GM12878 (cell line): ENCODE measurements at regions not wholly inside any gene's neighbourhood (a gene's known extent, or its start where the extent isn't known, plus 50 kb on each side); places are given as distances from the start of the nearest gene placed in this dataset.

Experiments
- ATAC-seq: fragments of 200-7000 bp; cut with Tn5 transposase; 3 replicates; pipeline ENCODE4 v1.9.1; 2020; ENCODE audit warnings: mild to moderate bottlenecking, moderate library complexity
- BruUV-seq: library from RNA; stranded (reverse); fragments of 400-500 nt; replicated peaks from 2 replicates; lab custom pipeline; 2021; lab: Mats Ljungman, UMichigan
- CTCF ChIA-PET: fragments of 300-600 bp; sonication (Branson Sonifier 250); formaldehyde crosslinking; extraction: SDS; loops from one replicate; lab custom pipeline; 2021; ENCODE audit warnings: inconsistent platforms; lab: Yijun Ruan, JAX
- POLR2A ChIA-PET: fragments of 350-600 bp; formaldehyde crosslinking; extraction: SDS; loops from one replicate; lab custom pipeline; 2021; ENCODE audit warnings: inconsistent platforms; lab: Charles Lee
- RAD21 ChIA-PET: fragments of 300-600 bp; sonication (Branson Sonifier 250); formaldehyde crosslinking; loops from one replicate; lab custom pipeline; 2023; ENCODE audit warnings: antibody characterized with exemption; ENCODE audit not compliant: unreplicated experiment; lab: Charles Lee
- SMC1A ChIA-PET: fragments of 300-600 bp; sonication (Branson Sonifier 250); formaldehyde crosslinking; loops from one replicate; lab custom pipeline; 2023; ENCODE audit not compliant: unreplicated experiment, uncharacterized antibody; lab: Charles Lee
- DNase-seq: peaks from one replicate; pipeline ENCODE4 v3.0.0-alpha.2; 2011; ENCODE audit warnings: low read depth, low spot score
- FAIRE-seq: peaks from 3 replicates; lab custom pipeline; 2011; peaks lifted over from hg19 to GRCh38; lab: Jason Lieb, UNC
- H2AFZ ChIP-seq: 2 replicates; pipeline ENCODE4 v1.6.0; 2011; ENCODE audit warnings: low read depth, low read length, control low read depth; ENCODE audit not compliant: control insufficient read depth
- H3K27ac ChIP-seq: 2 replicates; pipeline ENCODE4 v1.5.1; 2011; ENCODE audit warnings: control low read depth; ENCODE audit not compliant: control insufficient read depth, insufficient read depth
- H3K27me3 ChIP-seq, 2 experiments: replicated peaks in 1 of 2; 2 replicates each; pipeline versions ENCODE4 v1.6.0 to v1.6.1; 2011; ENCODE audit warnings: low read length in 1 of 2; ENCODE audit not compliant: control insufficient read depth in 2 of 2, insufficient read depth in 2 of 2
- H3K36me3 ChIP-seq, 2 experiments: 2 replicates each; pipeline ENCODE4 v1.5.1; 2011; ENCODE audit warnings: low read length in 1 of 2; ENCODE audit not compliant: control insufficient read depth in 2 of 2, insufficient read depth in 2 of 2
- H3K4me1 ChIP-seq: 2 replicates; pipeline ENCODE4 v1.6.1; 2011; ENCODE audit warnings: mild to moderate bottlenecking, low read length, moderate library complexity, mixed read lengths; ENCODE audit not compliant: control insufficient read depth, insufficient read depth
- H3K4me2 ChIP-seq: 2 replicates; pipeline ENCODE4 v1.6.0; 2011; ENCODE audit warnings: control low read depth; ENCODE audit not compliant: control insufficient read depth, insufficient read depth
- H3K4me3 ChIP-seq: fragments of 200-600 bp; sonication (generic); 2 replicates; pipeline ENCODE4 v1.5.1; 2016
- H3K79me2 ChIP-seq: 2 replicates; pipeline ENCODE4 v1.6.0; 2011; ENCODE audit warnings: low read length; ENCODE audit not compliant: control insufficient read depth, insufficient read depth
- H3K9ac ChIP-seq: 2 replicates; pipeline ENCODE4 v1.8.0; 2011; ENCODE audit warnings: low read length, control low read depth, mixed read lengths; ENCODE audit not compliant: control insufficient read depth, insufficient read depth
- H3K9me3 ChIP-seq: replicated peaks from 3 replicates; pipeline ENCODE4 v1.5.1; 2011; ENCODE audit warnings: mild to moderate bottlenecking, low read length; ENCODE audit not compliant: control insufficient read depth, insufficient read depth
- H4K20me1 ChIP-seq: 2 replicates; pipeline ENCODE4 v1.6.0; 2011; ENCODE audit not compliant: control insufficient read depth, insufficient read depth
- BHLHE40 ChIP-seq, 2 experiments: fragments of 450-650 bp in 1 of 2; IDR thresholded peaks; 2 replicates each; pipeline ENCODE4 v1.6.1; 2011 to 2017; ENCODE audit warnings: low read depth in 2 of 2, borderline replicate concordance in 1 of 2, improper control_type of control experiment in 1 of 2, low read length in 1 of 2, mild to moderate bottlenecking in 1 of 2
- E2F4 ChIP-seq: IDR thresholded peaks from 2 replicates; pipeline ENCODE4 v1.6.1; 2012; ENCODE audit warnings: low read depth, low read length, improper control_type of control experiment
- KAT2A ChIP-seq: conservative IDR thresholded peaks from 2 replicates; pipeline ENCODE4 v1.6.1; 2011; ENCODE audit warnings: low read depth, low read length; ENCODE audit not compliant: control insufficient read depth
- RB1 ChIP-seq: fragments of 450-650 bp; formaldehyde crosslinking; IDR thresholded peaks from 2 replicates; pipeline ENCODE4 v1.6.1; 2017; ENCODE audit warnings: mild to moderate bottlenecking, borderline replicate concordance
- SP1 ChIP-seq: IDR thresholded peaks from one replicate; pipeline ENCODE4 v1.6.1; 2011; ENCODE audit warnings: low read depth, low read length
- SUPT20H ChIP-seq: IDR thresholded peaks from 2 replicates; pipeline ENCODE4 v1.6.1; 2011; ENCODE audit warnings: low read depth, mild to moderate bottlenecking, low read length, moderate library complexity, borderline replicate concordance; ENCODE audit not compliant: control insufficient read depth
- YY1 ChIP-seq: IDR thresholded peaks from 2 replicates; pipeline ENCODE4 v1.6.1; 2011; ENCODE audit warnings: low read depth, mild to moderate bottlenecking, low read length
- WGBS: methylation state at CpG from one replicate; pipeline ENCODE4 v1.1.6; 2016; ENCODE audit warnings: low lambda C conversion rate; ENCODE audit not compliant: insufficient replicate concordance, insufficient coverage; ENCODE audit errors: missing lambda C conversion rate; 5-methylcytosine and 5-hydroxymethylcytosine counted together
- in situ Hi-C: fragments of 300-500 bp; cut with MboI; formaldehyde crosslinking; loops from 9 replicates; pipeline ENCODE4 v1.14.3; 2018; ENCODE audit warnings: mixed read lengths
- intact Hi-C: fragments of 100-400 bp; cut with micrococcal nuclease; formaldehyde crosslinking; loops from one replicate; pipeline ENCODE4 v1.14.2; 2022; ENCODE audit not compliant: unreplicated experiment
- TF ChIP-seq, protein P1 (sequence below): fragments of 450-650 bp; IDR thresholded peaks from 2 replicates; pipeline ENCODE4 v1.6.1; 2017; ENCODE audit warnings: borderline replicate concordance
- TF ChIP-seq, protein P2 (sequence below): fragments of 450-650 bp; IDR thresholded peaks from 2 replicates; pipeline ENCODE4 v1.6.1; 2017; ENCODE audit warnings: antibody characterized with exemption, mild to moderate bottlenecking, moderate library complexity

DNA sequence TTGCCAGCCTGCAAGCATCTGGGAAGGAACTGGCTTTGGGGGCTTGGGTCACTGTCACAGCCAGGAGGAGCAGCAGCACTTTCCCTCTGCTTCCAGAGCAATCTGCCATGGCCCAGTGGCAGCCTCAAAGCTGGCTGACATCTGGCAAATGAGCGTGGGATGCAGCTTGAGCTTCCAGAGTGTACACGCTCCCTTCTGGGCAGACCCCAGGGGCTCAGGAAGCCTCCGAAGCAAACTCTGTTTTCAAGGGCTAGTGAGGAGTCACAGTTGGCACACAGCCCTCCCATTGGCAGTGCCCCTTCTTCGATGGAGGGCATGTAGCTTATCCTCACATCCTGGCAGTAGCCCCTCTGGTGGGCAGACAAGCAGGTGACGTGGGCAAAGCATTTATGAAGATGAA, 249.6 kb downstream of the ENGASE start:
- Histone ChIP-seq H3K9me3 (no peaks in the 10 kb centered on the region), H2AFZ (no peak overlapping the region), H3K4me1 (no peaks in the 10 kb centered on the region), H3K36me3 (no peaks in the 10 kb centered on the region), H3K4me3 (no peak overlapping the region), H3K27me3 (peaks cover 0 to 2% of the 10 kb centered on the region in 2 experiments; a peak in 1 of 4 replicates), H3K9ac (no peak overlapping the region)
- RAD21 ChIA-PET: no interaction called here
- POLR2A ChIA-PET: no interaction called here
- no peak for FAIRE-seq
- CTCF ChIA-PET: no interaction called here
- in situ Hi-C loops: no loop called here
- SMC1A ChIA-PET: no interaction called here
- no TSS peak for BruUV-seq
- 0% methylated on average over 5 of the region's 5 CpGs for WGBS
- TF ChIP-seq, protein P1, sequence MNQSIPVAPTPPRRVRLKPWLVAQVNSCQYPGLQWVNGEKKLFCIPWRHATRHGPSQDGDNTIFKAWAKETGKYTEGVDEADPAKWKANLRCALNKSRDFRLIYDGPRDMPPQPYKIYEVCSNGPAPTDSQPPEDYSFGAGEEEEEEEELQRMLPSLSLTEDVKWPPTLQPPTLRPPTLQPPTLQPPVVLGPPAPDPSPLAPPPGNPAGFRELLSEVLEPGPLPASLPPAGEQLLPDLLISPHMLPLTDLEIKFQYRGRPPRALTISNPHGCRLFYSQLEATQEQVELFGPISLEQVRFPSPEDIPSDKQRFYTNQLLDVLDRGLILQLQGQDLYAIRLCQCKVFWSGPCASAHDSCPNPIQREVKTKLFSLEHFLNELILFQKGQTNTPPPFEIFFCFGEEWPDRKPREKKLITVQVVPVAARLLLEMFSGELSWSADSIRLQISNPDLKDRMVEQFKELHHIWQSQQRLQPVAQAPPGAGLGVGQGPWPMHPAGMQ: no peak
- TF ChIP-seq RB1 (no peak), BHLHE40 (IDR thresholded peaks at IDR 0.05; ENCODE audit: borderline replicate concordance in 1 of 2, low read depth in 2 of 2, low read length in 1 of 2) (no peak), YY1 (no peak), SP1 (no peak), E2F4 (no peak), KAT2A (no peak), SUPT20H (no peak)
- TF ChIP-seq, protein P2, sequence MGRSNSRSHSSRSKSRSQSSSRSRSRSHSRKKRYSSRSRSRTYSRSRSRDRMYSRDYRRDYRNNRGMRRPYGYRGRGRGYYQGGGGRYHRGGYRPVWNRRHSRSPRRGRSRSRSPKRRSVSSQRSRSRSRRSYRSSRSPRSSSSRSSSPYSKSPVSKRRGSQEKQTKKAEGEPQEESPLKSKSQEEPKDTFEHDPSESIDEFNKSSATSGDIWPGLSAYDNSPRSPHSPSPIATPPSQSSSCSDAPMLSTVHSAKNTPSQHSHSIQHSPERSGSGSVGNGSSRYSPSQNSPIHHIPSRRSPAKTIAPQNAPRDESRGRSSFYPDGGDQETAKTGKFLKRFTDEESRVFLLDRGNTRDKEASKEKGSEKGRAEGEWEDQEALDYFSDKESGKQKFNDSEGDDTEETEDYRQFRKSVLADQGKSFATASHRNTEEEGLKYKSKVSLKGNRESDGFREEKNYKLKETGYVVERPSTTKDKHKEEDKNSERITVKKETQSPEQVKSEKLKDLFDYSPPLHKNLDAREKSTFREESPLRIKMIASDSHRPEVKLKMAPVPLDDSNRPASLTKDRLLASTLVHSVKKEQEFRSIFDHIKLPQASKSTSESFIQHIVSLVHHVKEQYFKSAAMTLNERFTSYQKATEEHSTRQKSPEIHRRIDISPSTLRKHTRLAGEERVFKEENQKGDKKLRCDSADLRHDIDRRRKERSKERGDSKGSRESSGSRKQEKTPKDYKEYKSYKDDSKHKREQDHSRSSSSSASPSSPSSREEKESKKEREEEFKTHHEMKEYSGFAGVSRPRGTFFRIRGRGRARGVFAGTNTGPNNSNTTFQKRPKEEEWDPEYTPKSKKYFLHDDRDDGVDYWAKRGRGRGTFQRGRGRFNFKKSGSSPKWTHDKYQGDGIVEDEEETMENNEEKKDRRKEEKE: no peak
- TF ChIP-seq, all 136 proteins: peak for 0
- DNase-seq (no peak), ATAC-seq (no peak)
- Histone ChIP-seq H3K79me2 (no peaks in the 10 kb centered on the region), H3K27ac (no peak overlapping the region), H3K4me2 (no peak overlapping the region), H4K20me1 (no peaks in the 10 kb centered on the region)
- intact Hi-C loops: no loop called here
